GM19395 (cell line): ENCODE measurements at regions not wholly inside any gene's neighbourhood (a gene's known extent, or its start where the extent isn't known, plus 50 kb on each side); places are given as distances from the start of the nearest gene placed in this dataset.
"Not testable (repeated sequence)": the region's sequence is repeated elsewhere in the genome, so short reads cannot be mapped to it uniquely, and the experiment has no call there.

Experiments
- ATAC-seq: cut with Tn5 transposase; IDR thresholded peaks from one replicate; pipeline ENCODE4 v1.9.1; 2021; ENCODE audit warnings: mild to moderate bottlenecking, moderate library complexity; ENCODE audit not compliant: unreplicated experiment

DNA sequence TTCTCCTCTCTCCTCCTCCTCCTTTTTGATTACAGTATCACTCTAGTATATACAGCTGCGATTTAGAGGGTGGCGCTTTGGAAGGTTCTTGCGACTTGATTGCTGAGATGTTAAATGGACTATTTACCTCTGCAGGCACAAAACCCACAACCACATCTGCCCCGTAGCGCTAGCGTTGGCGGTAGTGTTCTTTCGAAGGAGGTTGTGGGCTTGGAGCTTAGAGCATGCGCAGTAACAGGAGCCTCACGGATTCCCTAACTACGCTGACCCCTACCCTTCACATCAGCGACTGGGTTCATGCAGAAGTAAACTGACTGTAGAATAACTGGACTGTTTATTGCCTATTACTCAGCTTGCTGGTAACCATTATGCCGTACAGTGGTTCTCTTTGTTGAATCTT, 58.0 kb downstream of the CGGBP1 start:
- ATAC-seq: no peak

DNA sequence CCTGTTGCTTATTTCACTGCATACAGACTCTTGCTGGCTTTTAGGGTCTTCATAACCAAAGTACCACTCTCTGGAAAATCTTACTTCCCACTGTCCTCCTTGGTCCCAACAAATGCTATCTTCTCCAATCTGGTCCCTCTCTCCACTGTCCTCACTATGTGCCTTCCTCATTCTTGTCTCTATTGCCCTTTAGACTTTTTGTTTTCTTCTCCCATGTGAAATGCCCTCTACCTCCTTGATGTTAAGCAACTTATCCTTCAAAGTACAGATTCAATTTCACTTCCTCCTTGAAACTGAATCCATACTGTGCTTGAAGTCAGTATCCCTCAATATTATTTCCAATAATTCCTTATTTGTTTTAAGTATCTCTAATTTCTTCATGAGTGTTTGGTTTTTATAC, 60.8 kb downstream of the CGGBP1 start:
- ATAC-seq: peak; percentile 23

DNA sequence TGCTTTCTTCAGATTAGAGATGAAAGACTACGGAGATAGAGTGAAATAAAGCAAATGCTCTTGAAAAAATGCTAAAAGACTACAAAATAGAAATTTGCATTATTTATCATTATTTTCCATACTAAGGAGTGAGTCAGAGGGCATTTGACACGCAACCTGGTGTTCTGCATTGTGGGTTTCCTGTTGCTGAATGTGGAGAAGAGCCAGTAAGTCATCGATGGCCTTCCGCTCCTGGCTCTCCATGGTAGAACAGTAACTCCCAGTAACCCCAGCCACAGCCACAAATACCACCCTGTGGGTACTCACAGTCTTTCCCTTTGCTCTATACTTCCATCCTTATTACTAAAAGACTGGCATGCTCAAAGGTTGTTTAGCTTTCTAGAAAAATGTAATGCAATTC, 61.5 kb downstream of the CGGBP1 start:
- ATAC-seq: peak; percentile 91

DNA sequence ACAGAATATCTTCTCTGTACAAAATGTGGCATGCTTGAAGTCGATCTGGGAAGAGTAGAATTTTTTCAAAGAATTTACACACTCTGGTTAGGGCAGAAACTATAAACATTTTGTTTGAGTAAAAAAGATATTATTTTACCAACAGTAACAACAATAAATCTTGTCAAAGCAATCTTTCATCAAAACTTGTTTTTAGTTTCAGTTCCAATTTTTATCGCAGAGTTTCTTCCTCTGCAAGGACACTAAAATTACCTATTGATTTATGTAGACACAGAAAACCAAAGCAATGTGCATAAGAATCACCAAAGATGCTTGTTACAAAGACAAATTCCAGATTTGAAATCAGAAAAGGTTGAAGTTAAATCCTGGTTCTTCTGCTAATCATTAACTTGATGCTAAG, 61.9 kb downstream of the CGGBP1 start:
- peak; percentile 21 for ATAC-seq

DNA sequence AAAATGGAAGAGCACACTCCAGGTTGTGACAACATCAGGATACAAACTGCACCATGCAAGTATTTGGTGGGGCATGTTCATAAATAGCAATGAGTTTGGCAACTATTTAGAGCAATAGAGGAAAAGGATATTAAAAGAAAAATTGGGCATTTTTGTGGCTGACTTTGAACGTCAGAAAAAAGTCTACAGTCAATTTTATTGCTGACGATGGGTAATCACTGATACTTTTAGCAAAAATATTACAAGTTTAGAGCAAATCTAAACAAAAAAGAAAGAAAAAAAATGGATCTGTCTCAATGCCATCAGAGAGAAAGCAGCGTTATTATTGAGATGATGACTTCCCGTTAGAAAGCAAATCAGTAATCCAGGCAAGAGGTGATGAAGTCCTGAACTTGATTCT, 65.2 kb downstream of the CGGBP1 start:
- ATAC-seq: no peak

DNA sequence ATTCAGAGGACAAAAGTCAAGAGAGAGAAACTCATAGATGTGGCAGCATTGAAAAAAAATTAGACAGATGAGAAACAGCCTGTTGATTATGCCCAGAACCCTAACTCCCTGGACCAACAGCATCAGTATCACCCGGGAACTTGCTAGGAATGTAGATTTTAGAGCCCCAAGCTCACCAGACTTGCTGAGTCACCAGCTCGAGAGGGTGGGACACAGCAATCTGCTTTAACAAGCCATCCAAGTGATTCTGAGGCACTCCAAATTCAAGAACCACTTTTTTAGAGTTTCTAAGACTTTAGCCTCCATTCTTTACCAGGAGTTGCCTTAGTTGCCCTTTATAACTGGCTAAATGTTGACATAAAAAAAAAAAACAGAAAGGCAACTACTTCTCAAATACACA, 70.9 kb downstream of the CGGBP1 start:
- ATAC-seq: no peak

DNA sequence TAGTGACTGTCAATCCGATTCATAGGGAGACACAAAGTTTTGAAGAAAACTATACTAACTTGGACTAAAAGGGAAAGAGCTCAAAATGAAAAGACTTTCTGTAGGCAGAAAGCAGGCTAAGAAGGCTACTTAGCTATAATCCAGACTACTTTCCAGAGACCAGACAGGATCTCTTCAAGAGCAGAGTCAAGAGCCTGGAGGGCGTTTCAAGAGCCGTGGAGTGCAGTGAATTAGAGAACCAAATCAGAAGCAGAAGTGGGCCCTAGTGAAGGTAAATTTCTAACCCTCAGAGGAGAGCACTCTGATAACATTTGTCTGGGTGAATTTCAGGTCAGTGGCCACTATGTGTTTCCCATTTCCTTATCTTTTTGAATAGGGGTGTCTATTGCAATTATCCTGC, 76.4 kb downstream of the CGGBP1 start:
- ATAC-seq: no peak

DNA sequence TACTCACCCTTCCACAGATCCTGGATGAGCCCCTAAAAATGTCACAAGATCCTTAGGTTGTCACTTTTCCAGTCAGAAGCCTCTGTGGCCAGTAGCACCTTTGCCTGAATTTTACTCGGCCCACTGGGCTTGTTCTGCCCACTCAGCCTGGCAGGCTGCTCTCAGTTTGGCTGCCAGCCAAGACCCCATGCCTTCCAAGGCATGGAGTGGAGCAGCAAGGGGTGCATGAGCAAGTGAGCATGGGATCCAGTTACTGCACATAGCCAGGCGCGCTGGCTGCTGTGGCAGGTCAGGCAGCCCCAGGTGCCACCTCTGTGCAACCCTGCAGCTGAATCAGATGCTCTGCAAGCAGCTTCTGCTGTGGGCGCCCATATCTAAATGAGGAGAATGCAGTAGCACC, 79.3 kb downstream of the CGGBP1 start:
- ATAC-seq: no peak

DNA sequence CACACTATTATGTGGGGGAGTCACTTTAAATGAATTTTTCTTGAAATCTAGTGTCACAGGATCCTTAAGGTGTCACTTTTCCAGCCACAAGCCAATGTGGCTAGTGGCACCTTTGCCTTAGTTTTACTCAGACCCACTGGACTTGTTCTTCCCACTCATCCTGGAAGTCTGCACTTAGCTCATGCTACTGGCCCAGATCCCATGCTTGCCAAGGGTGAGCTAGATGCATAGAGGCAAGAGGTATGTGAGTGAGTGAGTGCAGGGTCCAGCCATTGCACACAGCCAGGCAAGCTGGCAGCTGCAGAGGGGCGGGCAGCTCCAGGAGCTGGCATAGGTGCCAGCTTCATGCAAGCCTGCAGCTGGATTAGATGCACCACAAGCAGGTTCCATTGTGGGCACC, 81.0 kb downstream of the CGGBP1 start:
- ATAC-seq: no peak

DNA sequence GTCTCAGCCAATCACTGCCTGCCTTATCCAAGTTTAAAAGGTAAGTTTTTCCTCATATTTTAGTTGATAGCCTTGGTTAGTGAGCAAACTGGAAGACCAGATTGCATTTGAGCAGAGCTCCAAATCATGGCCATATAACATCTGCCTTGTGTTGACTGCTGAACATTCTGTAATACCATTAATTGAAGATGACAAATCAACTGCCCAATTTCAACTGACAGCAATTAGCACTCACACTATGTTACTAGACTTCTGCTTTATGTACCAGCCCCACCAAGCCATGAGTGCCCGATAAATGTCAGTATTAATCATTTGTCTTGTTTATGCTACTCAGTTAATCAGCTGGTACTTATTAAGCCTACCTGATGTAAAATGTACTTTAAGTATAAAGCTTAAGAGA, 83.1 kb downstream of the CGGBP1 start:
- ATAC-seq: no peak

DNA sequence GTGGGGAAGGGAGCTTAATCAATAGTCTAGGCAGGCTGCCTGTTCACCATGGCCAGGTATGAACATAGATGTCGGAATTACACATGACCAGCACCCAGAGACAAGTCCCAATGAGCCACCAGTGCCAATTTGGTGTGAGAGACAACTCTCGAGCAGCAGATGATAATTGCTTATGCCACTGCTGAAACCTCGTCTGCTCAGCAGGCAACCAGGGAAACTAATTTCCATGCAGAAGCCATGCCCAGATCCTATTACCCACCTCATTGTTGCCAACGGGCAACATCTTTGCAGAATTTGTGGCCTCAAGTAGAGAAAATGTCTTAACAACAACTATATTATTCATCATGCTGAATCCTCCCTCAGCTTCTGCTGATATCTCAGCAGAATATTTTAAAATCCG, 84.9 kb downstream of the CGGBP1 start:
- ATAC-seq: no peak

DNA sequence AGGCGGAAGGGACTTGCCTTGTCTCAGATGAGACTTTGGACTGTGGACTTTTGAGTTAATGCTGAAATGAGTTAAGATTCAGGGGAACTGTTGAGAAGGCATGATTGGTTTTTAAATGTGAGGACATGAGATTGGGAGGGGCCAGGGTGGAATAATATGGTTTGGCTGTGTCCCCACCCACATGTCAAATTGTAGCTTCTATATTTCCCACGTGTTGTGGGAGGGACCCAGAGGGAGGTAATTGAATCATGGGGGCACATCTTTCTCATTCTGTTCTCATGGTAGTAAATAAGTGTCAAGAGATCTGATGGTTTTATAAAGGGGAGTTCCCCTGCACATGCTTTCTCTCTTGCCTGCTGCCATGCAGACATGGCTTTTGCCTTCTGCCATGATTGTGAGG, 89.2 kb downstream of the CGGBP1 start:
- no peak for ATAC-seq

DNA sequence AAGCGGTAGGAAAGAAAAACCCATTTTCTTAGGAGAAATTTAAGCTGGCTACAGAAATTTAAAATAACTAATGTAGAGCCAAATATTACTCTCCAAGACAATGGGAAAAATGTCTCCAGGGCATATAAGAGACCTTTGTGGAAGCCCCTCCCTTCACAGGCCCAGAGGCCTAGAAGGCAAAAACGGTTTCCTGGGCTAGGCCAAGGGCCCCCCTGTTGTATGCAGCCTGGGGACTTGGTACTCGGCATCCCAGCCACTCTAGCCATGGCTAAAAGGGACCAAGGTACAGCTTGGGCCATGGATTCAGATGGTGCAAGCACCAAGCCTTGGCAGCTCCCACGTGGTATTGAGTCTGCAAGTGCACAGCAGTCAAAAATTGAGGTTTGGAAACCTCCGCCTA, 90.1 kb downstream of the CGGBP1 start:
- ATAC-seq: no peak

DNA sequence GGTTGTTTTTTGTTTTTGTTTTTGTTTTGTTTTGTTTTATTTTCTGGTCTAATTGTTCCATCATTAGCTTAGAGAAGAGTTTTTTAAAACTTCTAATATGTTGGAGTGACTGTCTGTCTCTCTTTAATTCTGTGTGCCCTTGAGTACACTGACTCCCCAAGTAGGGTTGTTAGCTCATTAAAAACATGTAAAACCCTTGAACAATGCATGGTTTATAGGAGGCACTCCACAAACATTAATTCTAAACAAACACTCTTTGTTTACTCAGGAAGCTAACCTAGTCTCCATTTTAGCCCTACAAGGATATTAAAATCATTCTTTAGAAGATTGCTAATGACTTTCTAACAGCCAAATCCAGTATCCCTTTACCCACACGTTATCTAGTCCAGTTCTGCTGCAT, 100.5 kb downstream of the CGGBP1 start:
- no peak for ATAC-seq

DNA sequence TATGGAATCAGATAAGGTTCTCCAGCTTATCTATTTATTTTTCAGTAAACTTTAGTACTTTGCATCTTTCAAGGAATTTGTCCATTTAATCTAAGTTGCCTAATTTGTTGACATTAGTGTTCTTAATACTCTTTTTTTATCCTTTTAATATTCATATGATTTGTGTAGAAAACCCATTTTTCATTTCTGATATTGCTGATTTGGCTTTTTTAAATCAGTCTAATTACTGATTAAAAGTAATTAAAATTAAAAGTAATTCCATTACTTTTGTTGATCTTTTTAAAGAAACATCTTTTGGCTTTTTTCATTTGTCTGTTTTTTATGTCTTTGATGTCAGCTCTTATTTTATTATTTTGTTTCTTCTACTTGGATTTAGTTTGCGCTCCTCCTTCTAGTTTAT, 101.2 kb downstream of the CGGBP1 start:
- no peak for ATAC-seq

DNA sequence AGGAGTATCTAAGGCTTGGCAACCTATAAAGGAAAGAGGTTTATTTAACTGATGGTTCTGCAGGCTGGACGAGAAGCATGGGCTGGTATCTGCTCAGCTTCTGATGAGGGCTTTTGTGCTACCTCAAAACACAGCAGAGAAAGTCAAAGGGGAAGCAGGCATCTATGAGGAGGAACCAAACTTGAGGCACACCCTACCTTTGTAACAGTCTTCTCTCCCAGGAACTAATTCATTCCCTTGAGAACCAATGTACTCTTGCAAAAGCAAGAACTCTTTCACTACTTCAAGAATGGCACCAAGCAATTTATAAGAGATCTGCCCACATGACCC, 109.0 kb downstream of the CGGBP1 start:
- peak; percentile 63 for ATAC-seq

DNA sequence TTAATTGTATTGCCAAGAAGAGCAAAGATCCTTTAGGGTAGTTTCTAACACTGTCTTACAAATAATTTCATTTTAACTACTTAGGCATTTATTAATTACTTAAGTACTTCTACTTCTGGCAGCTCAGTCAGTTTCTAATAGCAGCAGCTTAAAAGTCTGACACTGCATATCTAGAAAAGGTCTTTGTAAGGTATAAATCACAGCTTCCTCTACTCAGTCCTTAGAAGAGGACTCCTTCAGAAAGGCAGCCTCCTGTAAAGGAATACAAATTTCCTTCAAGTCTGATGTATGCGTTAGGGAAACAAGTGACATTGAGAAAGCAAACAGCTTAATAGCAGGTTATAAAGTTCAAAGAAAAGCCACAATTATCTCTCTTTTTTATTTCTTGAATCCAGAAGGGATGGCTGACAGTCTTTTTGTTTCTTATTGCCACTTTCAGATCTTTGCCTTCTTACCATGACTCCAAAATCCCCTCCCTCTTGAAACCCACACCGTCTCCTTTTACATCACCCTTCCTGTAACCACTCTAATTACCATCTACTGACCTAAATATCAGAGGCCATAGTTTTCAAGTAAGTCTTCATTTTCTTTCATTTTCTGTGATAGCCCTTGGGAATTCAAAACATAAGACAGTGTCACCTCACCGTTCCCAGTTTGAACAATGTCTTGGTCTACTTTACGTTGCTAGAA, 109.5 kb downstream of the CGGBP1 start:
- peak; percentile 92 for ATAC-seq

DNA sequence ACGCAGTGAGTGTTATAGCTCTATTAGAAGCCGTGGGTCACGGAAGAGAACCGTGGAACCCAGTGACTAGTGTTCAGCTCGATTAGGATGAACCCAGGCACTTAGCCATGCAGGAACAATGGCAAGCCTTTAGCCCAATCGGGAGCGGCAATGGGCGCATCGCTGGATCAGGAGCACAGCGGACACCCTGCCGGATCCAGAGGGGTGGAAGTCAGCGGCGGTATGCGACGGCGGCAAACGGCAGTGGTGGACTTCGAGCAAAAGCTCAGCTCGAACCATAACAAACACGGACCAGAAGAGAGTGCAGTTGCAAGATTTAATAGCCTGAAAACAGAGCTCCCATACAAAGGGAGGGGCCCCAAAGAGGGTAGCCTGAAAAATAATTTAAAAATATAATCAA, 112.8 kb downstream of the CGGBP1 start:
- ATAC-seq: not testable (repeated sequence)

DNA sequence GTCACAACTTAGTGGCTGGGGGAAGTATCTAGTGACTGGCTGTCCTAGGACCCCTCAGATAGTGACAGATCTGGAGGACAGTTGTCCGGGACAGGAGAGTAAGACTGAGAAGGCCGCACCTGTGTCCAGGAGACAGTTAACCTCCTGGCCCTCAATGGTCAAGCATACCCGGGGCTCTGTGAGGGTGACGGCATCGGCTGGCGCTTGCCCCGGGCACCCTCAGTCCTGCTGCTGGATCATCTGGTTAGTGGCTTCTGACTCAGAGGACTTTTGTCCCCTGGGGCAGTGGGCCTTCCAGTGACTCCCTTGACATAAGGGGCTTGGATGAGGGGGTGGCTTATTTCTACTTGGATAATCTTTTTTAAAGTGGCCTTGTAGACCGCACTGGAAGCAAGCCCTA, 116.5 kb downstream of the CGGBP1 start:
- ATAC-seq: not testable (repeated sequence)

DNA sequence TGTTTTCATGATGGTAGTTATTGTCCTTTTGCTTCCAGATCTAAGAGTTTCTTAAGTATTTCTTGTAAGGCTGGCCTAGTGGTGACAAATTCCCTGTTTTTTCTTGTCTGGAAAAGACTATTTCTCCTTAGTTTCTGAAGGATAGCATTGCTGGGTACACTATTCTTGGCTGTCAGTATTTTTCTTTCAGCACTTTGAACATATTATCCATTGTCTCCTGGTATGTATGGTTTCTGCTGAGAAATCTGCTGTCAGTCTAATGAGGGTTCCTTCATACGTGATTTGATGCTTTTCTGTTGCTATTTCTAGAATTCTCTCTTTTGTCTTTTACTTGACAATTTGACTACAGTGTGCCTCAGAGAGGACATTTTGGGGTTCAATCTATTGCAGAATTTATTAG, 134.3 kb downstream of the CGGBP1 start:
- ATAC-seq: no peak

DNA sequence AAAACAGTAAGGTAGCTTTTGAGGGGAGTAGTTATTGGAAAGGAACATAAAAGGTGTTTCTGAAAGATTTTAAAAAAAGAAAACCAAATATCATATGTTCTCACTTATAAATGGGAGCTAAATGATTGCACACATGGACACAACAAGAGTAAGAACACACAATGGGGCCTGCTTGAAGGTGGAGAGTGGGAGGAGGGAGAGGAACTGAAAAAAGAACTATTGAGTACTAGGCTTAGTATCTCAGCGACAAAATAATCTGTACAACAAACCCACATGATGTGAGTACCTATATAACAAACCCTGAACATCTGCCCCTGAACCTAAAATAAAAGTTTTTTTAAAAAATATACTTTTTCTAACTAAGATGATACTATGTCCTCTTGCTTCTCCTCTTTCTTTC, 138.3 kb downstream of the CGGBP1 start:
- no peak for ATAC-seq

DNA sequence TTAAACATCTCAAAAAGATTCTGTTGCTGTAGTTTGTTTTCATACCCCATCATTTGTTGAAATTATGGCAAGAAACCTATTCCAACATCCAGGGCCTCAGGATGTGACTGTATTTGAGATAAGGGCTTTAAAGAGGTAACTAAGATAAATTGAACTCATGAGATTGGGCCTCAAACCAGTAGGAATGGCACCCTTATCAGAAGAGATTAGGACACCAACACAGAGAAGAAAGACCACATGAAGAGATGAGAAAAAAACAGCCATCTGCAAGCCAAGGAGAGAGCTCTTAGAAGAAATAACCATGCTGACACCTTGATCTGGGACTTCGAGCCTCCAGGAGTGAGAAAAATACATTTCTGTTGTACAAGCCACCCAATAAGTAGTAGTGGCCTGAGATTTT, 157.7 kb downstream of the CGGBP1 start:
- no peak for ATAC-seq

DNA sequence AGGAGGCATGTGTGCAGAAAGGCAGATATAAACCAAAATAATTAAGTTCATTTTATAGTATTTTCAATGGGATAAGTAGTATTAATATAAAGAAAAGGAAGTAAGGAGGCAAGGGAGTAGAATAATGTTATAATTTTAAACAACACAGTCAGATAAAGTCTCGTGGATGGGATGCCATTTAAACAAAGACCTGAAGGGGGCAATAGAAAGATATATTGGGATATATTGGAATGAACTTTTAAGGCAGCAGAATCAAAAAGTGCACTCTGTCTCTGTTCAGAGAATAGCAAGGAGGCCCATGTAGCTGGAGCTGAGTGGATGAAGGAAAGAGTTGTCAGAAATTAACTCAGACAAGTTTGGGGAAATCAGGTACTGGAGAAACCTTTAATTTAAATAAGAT, 158.7 kb downstream of the CGGBP1 start:
- no peak for ATAC-seq

DNA sequence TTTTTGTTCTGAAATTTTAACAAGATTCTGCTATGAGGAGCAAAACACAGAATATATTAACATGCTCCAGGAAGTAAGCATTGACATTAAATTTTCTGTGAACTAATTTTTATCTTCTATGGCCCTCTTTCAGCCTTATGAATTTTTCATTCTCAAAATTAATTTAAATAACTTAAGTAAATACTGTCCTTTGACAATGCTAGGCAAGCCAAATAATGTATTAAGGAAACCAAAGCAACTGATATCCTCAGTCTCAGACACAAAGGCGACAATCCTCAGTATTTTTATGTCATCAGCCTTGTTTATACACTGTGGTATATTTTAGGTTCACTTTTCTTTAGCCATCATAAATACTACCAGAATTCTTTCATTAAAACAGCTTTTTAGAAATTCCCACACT, 159.8 kb downstream of the CGGBP1 start:
- no peak for ATAC-seq
